ENCODE measurements at regions not wholly inside any gene's neighbourhood (a gene's known extent, or its start where the extent isn't known, plus 50 kb on each side); places are given as distances from the start of the nearest gene placed in this dataset.

GRCh38 chr4:100106982-100107381 is 83.3 kb downstream of the DDIT4L start:
- no peak overlapping the region for H3K4me3 ChIP-seq (ENCODE audit: low read depth, low read length, poor library complexity, severe bottlenecking)
- no peaks in the 10 kb centered on the region for H3K36me3 ChIP-seq (ENCODE audit: insufficient read depth, low read length, poor library complexity, severe bottlenecking)
- no peak for DNase-seq (ENCODE audit: low spot score)
- ChIA-PET POLR2A (ENCODE audit: low non-redundant PET) (no interaction called here), CTCF (no interaction called here)
- intact Hi-C loops (cut with micrococcal nuclease; ENCODE audit: unreplicated experiment), result no loop called here
- H3K27me3 ChIP-seq (replicated peaks; ENCODE audit: insufficient read depth, low read depth, low read length, poor library complexity), result no peaks in the 10 kb centered on the region
- H3K9me3 ChIP-seq (ENCODE audit: low read depth, low read length, poor library complexity, severe bottlenecking), result no peaks in the 10 kb centered on the region
- no peak overlapping the region for H3K27ac ChIP-seq (ENCODE audit: low read depth, low read length, poor library complexity, severe bottlenecking)
- BruUV-seq (replicated peaks), result no TSS peak
- H3K4me1 ChIP-seq (ENCODE audit: insufficient read depth, low read length, poor library complexity, severe bottlenecking), result peaks cover 19% of the 10 kb centered on the region
- no peak for TF ChIP-seq CTCF (conservative IDR thresholded peaks at IDR 0.05; ENCODE audit: low read depth, low read length)
- no peak for TF ChIP-seq EZH2 (IDR thresholded peaks at IDR 0.05; ENCODE audit: borderline replicate concordance, low read depth, low read length, poor library complexity, severe bottlenecking)

- BruUV-seq (replicated peaks), result no TSS peak
- no peak overlapping the region for H3K27ac ChIP-seq (ENCODE audit: low read depth, low read length, poor library complexity, severe bottlenecking)
- no peaks in the 10 kb centered on the region for H3K36me3 ChIP-seq (ENCODE audit: insufficient read depth, low read length, poor library complexity, severe bottlenecking)
- no peaks in the 10 kb centered on the region for H3K9me3 ChIP-seq (ENCODE audit: low read depth, low read length, poor library complexity, severe bottlenecking)
- H3K4me1 ChIP-seq (ENCODE audit: insufficient read depth, low read length, poor library complexity, severe bottlenecking), result peaks cover 4% of the 10 kb centered on the region
- DNase-seq (ENCODE audit: low spot score), result no peak
- no peak overlapping the region for H3K4me3 ChIP-seq (ENCODE audit: low read depth, low read length, poor library complexity, severe bottlenecking)
- TF ChIP-seq EZH2 (IDR thresholded peaks at IDR 0.05; ENCODE audit: borderline replicate concordance, low read depth, low read length, poor library complexity, severe bottlenecking), result no peak
- CTCF ChIA-PET, result interaction anchor here (0.6 to 1.0 kb wide), 2 partner anchors 10 to 698 kb away, joined by 3 to 4 read pairs; no protein-coding TSS in a partner anchor
- intact Hi-C loops (cut with micrococcal nuclease; ENCODE audit: unreplicated experiment), result no loop called here
- H3K27me3 ChIP-seq (replicated peaks; ENCODE audit: insufficient read depth, low read depth, low read length, poor library complexity), result no peaks in the 10 kb centered on the region
- POLR2A ChIA-PET (ENCODE audit: low non-redundant PET), result interaction anchor here (0.6 kb wide), 1 partner anchor 11 kb away, joined by 3 read pairs; no protein-coding TSS in a partner anchor
These were observed 86.6 kb downstream of the DDIT4L start for GRCh38 chr4:100103671-100104070.

GRCh38 chr4:100100985-100101384 is 89.3 kb downstream of the DDIT4L start:
- no peak for TF ChIP-seq CTCF (conservative IDR thresholded peaks at IDR 0.05; ENCODE audit: low read depth, low read length)
- no peak for TF ChIP-seq EZH2 (IDR thresholded peaks at IDR 0.05; ENCODE audit: borderline replicate concordance, low read depth, low read length, poor library complexity, severe bottlenecking)
- intact Hi-C loops (cut with micrococcal nuclease; ENCODE audit: unreplicated experiment), result no loop called here
- POLR2A ChIA-PET (ENCODE audit: low non-redundant PET), result no interaction called here
- DNase-seq (ENCODE audit: low spot score), result no peak
- CTCF ChIA-PET, result no interaction called here
- H3K27me3 ChIP-seq (replicated peaks; ENCODE audit: insufficient read depth, low read depth, low read length, poor library complexity), result no peaks in the 10 kb centered on the region
- no peak overlapping the region for H3K27ac ChIP-seq (ENCODE audit: low read depth, low read length, poor library complexity, severe bottlenecking)
- no peak overlapping the region for H3K4me3 ChIP-seq (ENCODE audit: low read depth, low read length, poor library complexity, severe bottlenecking)
- no TSS peak for BruUV-seq (replicated peaks)
- H3K4me1 ChIP-seq (ENCODE audit: insufficient read depth, low read length, poor library complexity, severe bottlenecking), result peaks cover 6% of the 10 kb centered on the region
- no peaks in the 10 kb centered on the region for H3K9me3 ChIP-seq (ENCODE audit: low read depth, low read length, poor library complexity, severe bottlenecking)
- H3K36me3 ChIP-seq (ENCODE audit: insufficient read depth, low read length, poor library complexity, severe bottlenecking), result no peaks in the 10 kb centered on the region

GRCh38 chr4:100099746-100100145 is 90.5 kb downstream of the DDIT4L start:
- intact Hi-C loops (cut with micrococcal nuclease; ENCODE audit: unreplicated experiment), result loop anchor here (10.0 kb wide), 1 partner anchor 315 kb away; no protein-coding TSS in a partner anchor
- CTCF ChIA-PET, result no interaction called here
- Histone ChIP-seq H3K27me3 (replicated peaks; ENCODE audit: insufficient read depth, low read depth, low read length, poor library complexity) (no peaks in the 10 kb centered on the region), H3K36me3 (ENCODE audit: insufficient read depth, low read length, poor library complexity, severe bottlenecking) (no peaks in the 10 kb centered on the region), H3K9me3 (ENCODE audit: low read depth, low read length, poor library complexity, severe bottlenecking) (no peaks in the 10 kb centered on the region), H3K4me3 (ENCODE audit: low read depth, low read length, poor library complexity, severe bottlenecking) (no peak overlapping the region), H3K27ac (ENCODE audit: low read depth, low read length, poor library complexity, severe bottlenecking) (no peak overlapping the region), H3K4me1 (ENCODE audit: insufficient read depth, low read length, poor library complexity, severe bottlenecking) (peaks cover 6% of the 10 kb centered on the region)
- no peak for TF ChIP-seq EZH2 (IDR thresholded peaks at IDR 0.05; ENCODE audit: borderline replicate concordance, low read depth, low read length, poor library complexity, severe bottlenecking)
- no peak for TF ChIP-seq CTCF (conservative IDR thresholded peaks at IDR 0.05; ENCODE audit: low read depth, low read length)
- POLR2A ChIA-PET (ENCODE audit: low non-redundant PET), result no interaction called here
- BruUV-seq (replicated peaks), result no TSS peak
- DNase-seq (ENCODE audit: low spot score), result no peak

Data from A673 (cell line).